ENCODE measurements at regions not wholly inside any gene's neighbourhood (a gene's known extent, or its start where the extent isn't known, plus 50 kb on each side); places are given as distances from the start of the nearest gene placed in this dataset.

GRCh38 chr18:66219817-66220216, 384.1 kb downstream of the CDH19 start:
- no peaks in the 10 kb centered on the region for H3K79me2 ChIP-seq (ENCODE audit: low read depth)
- H3K4me1 ChIP-seq (replicated peaks; ENCODE audit: insufficient read depth), result peaks cover 8% of the 10 kb centered on the region
- intact Hi-C loops (cut with micrococcal nuclease; ENCODE audit: unreplicated experiment), result no loop called here
- no peaks in the 10 kb centered on the region for H3K27me3 ChIP-seq (ENCODE audit: insufficient read depth, low read depth)
- no peak overlapping the region for H3K4me2 ChIP-seq
- H3K27ac ChIP-seq, result no peak overlapping the region
- no peaks in the 10 kb centered on the region for H3K9me2 ChIP-seq (ENCODE audit: insufficient read depth)
- ChIA-PET CTCF (no interaction called here), POLR2A (ENCODE audit: unreplicated experiment) (no interaction called here)
- H3K4me3 ChIP-seq, result no peak overlapping the region
- BruUV-seq (replicated peaks), result no TSS peak
- no peaks in the 10 kb centered on the region for H3K36me3 ChIP-seq (ENCODE audit: low read depth)
- no peak overlapping the region for H2AFZ ChIP-seq
- H3F3A ChIP-seq (ENCODE audit: insufficient read depth, low read depth), result no peaks in the 10 kb centered on the region
- TF ChIP-seq, protein P1, sequence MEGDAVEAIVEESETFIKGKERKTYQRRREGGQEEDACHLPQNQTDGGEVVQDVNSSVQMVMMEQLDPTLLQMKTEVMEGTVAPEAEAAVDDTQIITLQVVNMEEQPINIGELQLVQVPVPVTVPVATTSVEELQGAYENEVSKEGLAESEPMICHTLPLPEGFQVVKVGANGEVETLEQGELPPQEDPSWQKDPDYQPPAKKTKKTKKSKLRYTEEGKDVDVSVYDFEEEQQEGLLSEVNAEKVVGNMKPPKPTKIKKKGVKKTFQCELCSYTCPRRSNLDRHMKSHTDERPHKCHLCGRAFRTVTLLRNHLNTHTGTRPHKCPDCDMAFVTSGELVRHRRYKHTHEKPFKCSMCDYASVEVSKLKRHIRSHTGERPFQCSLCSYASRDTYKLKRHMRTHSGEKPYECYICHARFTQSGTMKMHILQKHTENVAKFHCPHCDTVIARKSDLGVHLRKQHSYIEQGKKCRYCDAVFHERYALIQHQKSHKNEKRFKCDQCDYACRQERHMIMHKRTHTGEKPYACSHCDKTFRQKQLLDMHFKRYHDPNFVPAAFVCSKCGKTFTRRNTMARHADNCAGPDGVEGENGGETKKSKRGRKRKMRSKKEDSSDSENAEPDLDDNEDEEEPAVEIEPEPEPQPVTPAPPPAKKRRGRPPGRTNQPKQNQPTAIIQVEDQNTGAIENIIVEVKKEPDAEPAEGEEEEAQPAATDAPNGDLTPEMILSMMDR (conservative IDR thresholded peaks at IDR 0.05), result no peak
- H4K20me1 ChIP-seq (ENCODE audit: insufficient read depth), result no peaks in the 10 kb centered on the region
- H3K9me3 ChIP-seq (ENCODE audit: insufficient read depth, low read depth), result no peaks in the 10 kb centered on the region
- DNase-seq, result no peak

GRCh38 chr18:66211749-66212148, 392.1 kb downstream of the CDH19 start:
- TF ChIP-seq EZH2 (IDR thresholded peaks at IDR 0.05; ENCODE audit: low read depth), result no peak
- TF ChIP-seq, protein P1 (conservative IDR thresholded peaks at IDR 0.05), result no peak
- Histone ChIP-seq H2AFZ (no peak overlapping the region), H3K27ac (no peak overlapping the region), H3K4me2 (no peak overlapping the region), H3K4me3 (no peak overlapping the region), H3K9me2 (ENCODE audit: insufficient read depth) (no peaks in the 10 kb centered on the region), H3K9me3 (ENCODE audit: insufficient read depth, low read depth) (no peaks in the 10 kb centered on the region; the same call in 1 of the 2 replicates), H3K4me1 (replicated peaks; ENCODE audit: insufficient read depth) (no peaks in the 10 kb centered on the region), H3F3A (ENCODE audit: insufficient read depth, low read depth) (no peaks in the 10 kb centered on the region), H3K27me3 (ENCODE audit: insufficient read depth, low read depth) (no peaks in the 10 kb centered on the region), H4K20me1 (ENCODE audit: insufficient read depth) (no peaks in the 10 kb centered on the region), H3K79me2 (ENCODE audit: low read depth) (no peaks in the 10 kb centered on the region), H3K36me3 (ENCODE audit: low read depth) (no peaks in the 10 kb centered on the region)
- POLR2A ChIA-PET (ENCODE audit: unreplicated experiment), result no interaction called here
- intact Hi-C loops (cut with micrococcal nuclease; ENCODE audit: unreplicated experiment), result no loop called here
- DNase-seq, result no peak
- no TSS peak for BruUV-seq (replicated peaks)
- CTCF ChIA-PET, result no interaction called here

- H3K4me1 ChIP-seq (replicated peaks; ENCODE audit: insufficient read depth), result no peaks in the 10 kb centered on the region
- no peaks in the 10 kb centered on the region for H4K20me1 ChIP-seq (ENCODE audit: insufficient read depth)
- H3K36me3 ChIP-seq (ENCODE audit: low read depth), result no peaks in the 10 kb centered on the region
- H3K9me2 ChIP-seq (ENCODE audit: insufficient read depth), result no peaks in the 10 kb centered on the region
- no TSS peak for BruUV-seq (replicated peaks)
- ChIA-PET POLR2A (ENCODE audit: unreplicated experiment) (no interaction called here), CTCF (no interaction called here)
- H3F3A ChIP-seq (ENCODE audit: insufficient read depth, low read depth), result no peaks in the 10 kb centered on the region
- no peak overlapping the region for H2AFZ ChIP-seq
- no peaks in the 10 kb centered on the region for H3K27me3 ChIP-seq (ENCODE audit: insufficient read depth, low read depth)
- no peak overlapping the region for H3K4me3 ChIP-seq
- no peaks in the 10 kb centered on the region; the same call in 1 of the 2 replicates for H3K9me3 ChIP-seq (ENCODE audit: insufficient read depth, low read depth)
- no peak for DNase-seq
- intact Hi-C loops (cut with micrococcal nuclease; ENCODE audit: unreplicated experiment), result no loop called here
- H3K4me2 ChIP-seq, result no peak overlapping the region
- H3K79me2 ChIP-seq (ENCODE audit: low read depth), result no peaks in the 10 kb centered on the region
- H3K27ac ChIP-seq, result no peak overlapping the region
- no peak for TF ChIP-seq EZH2 (IDR thresholded peaks at IDR 0.05; ENCODE audit: low read depth)
- TF ChIP-seq, protein P1 (conservative IDR thresholded peaks at IDR 0.05), result no peak
Measured at GRCh38 chr18:66210875-66211274, 393.0 kb downstream of the CDH19 start.

Data from PC-9 (cell line).